SU-DHL-6 (cell line): ENCODE measurements at regions not wholly inside any gene's neighbourhood (a gene's known extent, or its start where the extent isn't known, plus 50 kb on each side); places are given as distances from the start of the nearest gene placed in this dataset.

Source experiments
- CTCF ChIP-seq: fragments of 200-600 bp; sonication (generic); IDR thresholded peaks from one replicate; pipeline ENCODE4 v1.5.1; 2017; ENCODE audit warnings: antibody characterized with exemption, mild to moderate bottlenecking, low read length, moderate library complexity; ENCODE audit not compliant: insufficient read depth, poor library complexity, severe bottlenecking
- EZH2phosphoT487 ChIP-seq: fragments of 200-600 bp; sonication (generic), shearing (Covaris generic); conservative IDR thresholded peaks from 2 replicates; pipeline ENCODE4 v1.6.1; 2018; ENCODE audit warnings: mild to moderate bottlenecking, antibody characterized with exemption, low read length, moderate library complexity, mixed read lengths

GRCh38 chr3:167941234-167941995 is 154.3 kb downstream of the GOLIM4 start:
- TF ChIP-seq CTCF = no peak
- TF ChIP-seq EZH2phosphoT487 = no peak
